Anterior cingulate cortex (tissue), 58 donors: ENCODE measurements at regions not wholly inside any gene's neighbourhood (a gene's known extent, or its start where the extent isn't known, plus 50 kb on each side); places are given as distances from the start of the nearest gene placed in this dataset.

Source experiments
- DNase-seq, 58 donors: peaks; one replicate each; lab custom pipeline; 2025; lab: John Stamatoyannopoulos, UW

GRCh38 chr18:38007676-38008330 is 442.2 kb upstream of the CELF4 start:
- DNase-seq: peak in 3 of 58 donors; percentile 2 to 16 (median 7)

DNA sequence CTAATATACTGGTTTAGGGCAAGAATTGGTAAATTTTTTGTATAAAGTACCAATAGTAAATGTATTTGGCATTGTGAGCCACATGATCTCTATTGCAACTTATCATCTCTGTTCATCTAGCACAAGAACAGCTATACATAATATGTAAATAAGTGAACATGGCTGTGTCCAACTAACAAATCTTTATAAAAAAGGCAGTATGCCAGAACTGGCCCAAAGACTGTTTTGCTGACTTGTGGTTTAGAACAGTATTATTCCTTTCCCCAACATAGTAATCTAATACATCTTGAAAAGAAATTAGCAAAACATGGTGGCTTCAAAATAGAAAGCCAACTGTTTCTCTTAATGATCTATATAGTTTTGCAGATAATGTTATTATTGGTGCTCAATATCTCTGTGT is 441.4 kb upstream of the CELF4 start:
- DNase-seq: no peak

- DNase-seq: no peak
Measured at GRCh38 chr18:38006541-38006940, 440.9 kb upstream of the CELF4 start.

DNA sequence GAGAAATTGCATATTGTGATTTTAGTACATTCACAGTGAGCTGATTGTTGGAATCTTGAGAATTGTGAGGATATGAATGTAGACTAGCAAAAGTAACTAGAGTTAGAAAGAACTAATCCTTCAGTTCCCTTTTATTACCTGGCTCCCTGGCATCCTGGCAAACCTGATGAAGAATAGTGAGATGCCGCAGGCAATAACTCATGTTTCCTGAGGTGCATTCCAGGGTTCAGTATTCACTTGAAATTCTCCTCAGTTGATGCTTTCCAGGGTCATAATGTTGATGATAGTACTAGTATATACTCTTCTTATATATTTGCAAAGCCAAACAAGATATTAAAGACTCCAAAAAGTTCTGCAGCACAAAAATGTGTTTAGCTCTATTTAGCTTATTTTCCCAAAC is 432.1 kb upstream of the CELF4 start:
- DNase-seq: no peak

- DNase-seq: no peak
Measured at GRCh38 chr18:37987901-37988300, 422.3 kb upstream of the CELF4 start.

GRCh38 chr18:37986665-37987064 is 421.1 kb upstream of the CELF4 start:
- DNase-seq: no peak

- DNase-seq: no peak
Measured at GRCh38 chr18:37985126-37985525, 419.5 kb upstream of the CELF4 start.

DNA sequence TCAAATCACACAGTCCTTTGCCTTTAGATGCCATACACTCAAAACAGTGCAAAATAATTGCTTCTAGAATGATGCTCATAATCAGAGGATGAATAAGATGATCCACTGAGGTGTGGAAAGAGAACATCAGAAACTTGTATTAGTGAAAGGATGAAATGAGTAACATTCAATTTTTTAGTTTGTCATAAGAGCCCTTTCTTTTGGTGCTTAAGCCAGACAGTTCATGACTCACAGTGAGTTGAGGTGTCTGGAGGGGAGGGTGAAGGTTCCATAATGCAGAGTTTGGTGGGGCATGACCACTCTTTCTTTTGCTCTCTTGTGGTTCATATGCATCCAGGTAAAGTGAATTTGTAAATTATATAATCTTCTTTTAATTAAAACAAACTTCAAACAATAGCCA is 415.0 kb upstream of the CELF4 start:
- DNase-seq: no peak

DNA sequence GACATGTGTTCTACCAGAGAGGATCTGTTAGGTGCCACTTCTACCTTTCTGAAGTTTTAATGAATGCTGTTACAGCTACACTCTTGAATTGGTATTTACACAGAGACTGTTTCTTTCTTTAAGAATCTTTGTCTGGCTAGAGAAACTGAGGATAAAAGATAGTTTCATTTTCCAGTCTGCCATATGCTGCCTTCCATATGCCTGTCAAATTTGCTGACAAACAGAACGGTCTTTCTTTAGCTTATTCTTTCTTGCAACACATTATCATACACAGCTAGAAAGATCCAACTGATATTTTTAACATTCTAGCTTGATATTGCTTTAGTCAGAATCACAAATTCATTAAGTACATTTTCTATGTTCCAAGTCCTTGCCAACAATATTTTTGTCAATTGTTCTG is 409.8 kb upstream of the CELF4 start:
- no peak for DNase-seq

GRCh38 chr18:37967261-37967660 is 401.7 kb upstream of the CELF4 start:
- DNase-seq: no peak

GRCh38 chr18:37965572-37965970 is 400.0 kb upstream of the CELF4 start:
- no peak for DNase-seq

- no peak for DNase-seq
Measured at GRCh38 chr18:37964885-37965571, 399.4 kb upstream of the CELF4 start.

- DNase-seq: no peak
Measured at GRCh38 chr18:37963837-37964236, 398.2 kb upstream of the CELF4 start.

- no peak for DNase-seq
Measured at GRCh38 chr18:37962316-37962966, 396.8 kb upstream of the CELF4 start.

DNA sequence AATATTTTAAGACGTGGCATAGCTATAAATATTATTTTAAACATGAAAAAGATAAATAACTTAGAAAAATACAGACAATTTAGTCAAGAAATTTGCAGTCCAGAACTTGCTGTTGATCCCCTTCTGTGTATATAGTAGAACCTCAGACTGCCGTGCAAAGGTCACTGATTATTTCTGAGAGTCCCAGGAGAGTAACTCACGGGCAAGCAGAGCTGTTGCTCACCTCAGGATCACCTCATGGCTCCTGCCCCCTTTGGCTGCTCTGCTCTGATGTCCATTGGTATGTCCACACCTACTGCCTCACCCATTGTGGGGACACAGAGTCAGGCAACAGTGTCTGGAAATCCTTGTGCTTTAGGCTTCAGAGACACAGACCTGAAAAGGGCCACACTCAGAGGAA is 392.9 kb upstream of the CELF4 start:
- DNase-seq: no peak

- DNase-seq: no peak
Measured at GRCh38 chr18:37956902-37957301, 391.3 kb upstream of the CELF4 start.

- DNase-seq: no peak
Measured at GRCh38 chr18:37956020-37956419, 390.4 kb upstream of the CELF4 start.

- DNase-seq: no peak
Measured at GRCh38 chr18:37955201-37955600, 389.6 kb upstream of the CELF4 start.

GRCh38 chr18:37953876-37954275 is 388.3 kb upstream of the CELF4 start:
- no peak for DNase-seq

DNA sequence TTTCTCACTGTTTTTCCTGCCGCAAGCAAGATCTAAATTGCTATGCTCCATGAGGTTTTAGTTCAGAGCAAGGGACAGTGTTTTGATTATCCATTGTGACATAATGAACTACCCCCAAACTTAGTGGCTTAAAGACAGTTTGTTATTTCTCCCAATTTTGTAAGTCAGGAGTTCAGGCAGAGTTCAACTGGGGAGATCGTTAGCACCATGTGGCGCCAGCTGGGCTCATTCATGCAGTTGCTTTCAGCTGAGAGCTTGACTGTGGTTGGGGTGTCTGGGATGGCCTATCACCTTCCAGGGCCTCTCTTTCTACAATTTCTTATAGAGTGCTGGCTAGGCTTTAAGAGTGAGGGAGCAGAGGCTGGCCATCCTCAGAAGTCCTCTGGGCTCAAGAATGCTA is 382.9 kb upstream of the CELF4 start:
- no peak for DNase-seq

DNA sequence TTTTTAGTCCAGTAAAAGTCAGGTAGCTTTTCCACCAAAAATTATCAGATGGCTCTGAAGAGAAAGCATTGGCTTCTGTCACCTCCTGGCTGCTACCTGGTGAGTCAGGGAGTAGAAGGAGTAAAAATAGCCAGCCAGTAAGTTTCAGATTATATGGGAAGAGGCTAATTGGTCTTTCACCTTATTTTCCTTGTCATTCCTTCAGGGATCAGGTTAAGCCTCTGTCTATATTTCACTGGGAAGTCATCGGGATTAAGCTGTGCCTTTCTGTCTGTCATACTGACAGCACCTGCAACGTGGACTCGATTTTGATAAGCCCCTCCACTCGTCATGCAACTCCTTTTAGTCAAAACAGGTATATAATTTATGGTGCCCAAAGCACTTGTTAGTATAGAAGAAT is 380.7 kb upstream of the CELF4 start:
- no peak for DNase-seq

- DNase-seq: no peak
Measured at GRCh38 chr18:37944700-37945270, 379.2 kb upstream of the CELF4 start.
